NCI-H345 (cell line): ENCODE measurements at regions not wholly inside any gene's neighbourhood (a gene's known extent, or its start where the extent isn't known, plus 50 kb on each side); places are given as distances from the start of the nearest gene placed in this dataset.
"Not testable (repeated sequence)": the region's sequence is repeated elsewhere in the genome, so short reads cannot be mapped to it uniquely, and the experiment has no call there.

Source experiments
- DNase-seq: peaks from one replicate; lab custom pipeline; 2025; lab: John Stamatoyannopoulos, UW

GRCh38 chr5:114054594-114054993, 307.3 kb upstream of the KCNN2 start:
- no peak for DNase-seq

GRCh38 chr5:114055318-114056184, 306.3 kb upstream of the KCNN2 start:
- peak; percentile 29 for DNase-seq

GRCh38 chr5:114056185-114056538, 305.7 kb upstream of the KCNN2 start:
- DNase-seq, result no peak

- DNase-seq, result no peak
Measured at GRCh38 chr5:114060866-114061265, 301.0 kb upstream of the KCNN2 start.

GRCh38 chr5:114062932-114063867, 298.7 kb upstream of the KCNN2 start:
- DNase-seq, result no peak

- DNase-seq, result no peak
Measured at GRCh38 chr5:114065912-114066311, 296.0 kb upstream of the KCNN2 start.

GRCh38 chr5:114070093-114070722, 291.7 kb upstream of the KCNN2 start:
- no peak for DNase-seq

GRCh38 chr5:114089259-114089658, 272.6 kb upstream of the KCNN2 start:
- no peak for DNase-seq

GRCh38 chr5:114097570-114097969, 264.3 kb upstream of the KCNN2 start:
- DNase-seq, result no peak

GRCh38 chr5:114099161-114099560, 262.7 kb upstream of the KCNN2 start:
- DNase-seq, result no peak

GRCh38 chr5:114101153-114101552, 260.7 kb upstream of the KCNN2 start:
- DNase-seq, result peak; percentile 0

GRCh38 chr5:114113604-114114003, 248.3 kb upstream of the KCNN2 start:
- DNase-seq, result no peak

- no peak for DNase-seq
Measured at GRCh38 chr5:114116981-114117380, 244.9 kb upstream of the KCNN2 start.

GRCh38 chr5:114118511-114118910, 243.4 kb upstream of the KCNN2 start:
- DNase-seq, result no peak

GRCh38 chr5:114120166-114120565, 241.7 kb upstream of the KCNN2 start:
- DNase-seq, result no peak

GRCh38 chr5:114122852-114123251, 239.0 kb upstream of the KCNN2 start:
- no peak for DNase-seq

GRCh38 chr5:114123654-114124053, 238.2 kb upstream of the KCNN2 start:
- DNase-seq, result no peak

GRCh38 chr5:114146398-114146797, 215.5 kb upstream of the KCNN2 start:
- no peak for DNase-seq

- DNase-seq, result no peak
Measured at GRCh38 chr5:114148253-114148652, 213.6 kb upstream of the KCNN2 start.

GRCh38 chr5:114148728-114149127, 213.1 kb upstream of the KCNN2 start:
- DNase-seq, result not testable (repeated sequence)

- DNase-seq, result no peak
Measured at GRCh38 chr5:114152656-114153360, 209.1 kb upstream of the KCNN2 start.

GRCh38 chr5:114153392-114153791, 208.5 kb upstream of the KCNN2 start:
- DNase-seq, result no peak
